ENCODE measurements at regions not wholly inside any gene's neighbourhood (a gene's known extent, or its start where the extent isn't known, plus 50 kb on each side); places are given as distances from the start of the nearest gene placed in this dataset.

- DNase-seq = no peak
- Histone ChIP-seq H3K27ac (no peak overlapping the region), H3K4me1 (peaks cover 0 to 10% (median 5%) of the 10 kb centered on the region in 4 donors), H3K27me3 (no peaks in the 10 kb centered on the region), H3K36me3 (no peaks in the 10 kb centered on the region), H3K9me3 (no peaks in the 10 kb centered on the region), H3K4me3 (no peak overlapping the region)
- no peak for TF ChIP-seq POLR2AphosphoS5 (IDR thresholded peaks at IDR 0.05)
- TF ChIP-seq, protein P1, sequence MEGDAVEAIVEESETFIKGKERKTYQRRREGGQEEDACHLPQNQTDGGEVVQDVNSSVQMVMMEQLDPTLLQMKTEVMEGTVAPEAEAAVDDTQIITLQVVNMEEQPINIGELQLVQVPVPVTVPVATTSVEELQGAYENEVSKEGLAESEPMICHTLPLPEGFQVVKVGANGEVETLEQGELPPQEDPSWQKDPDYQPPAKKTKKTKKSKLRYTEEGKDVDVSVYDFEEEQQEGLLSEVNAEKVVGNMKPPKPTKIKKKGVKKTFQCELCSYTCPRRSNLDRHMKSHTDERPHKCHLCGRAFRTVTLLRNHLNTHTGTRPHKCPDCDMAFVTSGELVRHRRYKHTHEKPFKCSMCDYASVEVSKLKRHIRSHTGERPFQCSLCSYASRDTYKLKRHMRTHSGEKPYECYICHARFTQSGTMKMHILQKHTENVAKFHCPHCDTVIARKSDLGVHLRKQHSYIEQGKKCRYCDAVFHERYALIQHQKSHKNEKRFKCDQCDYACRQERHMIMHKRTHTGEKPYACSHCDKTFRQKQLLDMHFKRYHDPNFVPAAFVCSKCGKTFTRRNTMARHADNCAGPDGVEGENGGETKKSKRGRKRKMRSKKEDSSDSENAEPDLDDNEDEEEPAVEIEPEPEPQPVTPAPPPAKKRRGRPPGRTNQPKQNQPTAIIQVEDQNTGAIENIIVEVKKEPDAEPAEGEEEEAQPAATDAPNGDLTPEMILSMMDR (IDR thresholded peaks at IDR 0.05) = no peak
- no peak for TF ChIP-seq EP300 (IDR thresholded peaks at IDR 0.05)
- TF ChIP-seq POLR2A (IDR thresholded peaks at IDR 0.05) = no peak
- 58 to 73% methylated on average over 7 of the region's 7 CpGs for WGBS, 2 donors
- intact Hi-C loops (cut with DNase I) = no loop called here
Measured at GRCh38 chr14:75361751-75362433, 65.9 kb upstream of the JDP2 start.

- 91 to 95% methylated on average over 5 of the region's 5 CpGs for WGBS, 2 donors
- H3K27me3 ChIP-seq = no peaks in the 10 kb centered on the region
- DNase-seq = no peak
- intact Hi-C loops (cut with DNase I) = no loop called here
- no peaks in the 10 kb centered on the region for H3K36me3 ChIP-seq
- no peaks in the 10 kb centered on the region for H3K9me3 ChIP-seq
- peaks cover 0 to 10% (median 5%) of the 10 kb centered on the region in 4 donors for H3K4me1 ChIP-seq
- no peak overlapping the region for H3K27ac ChIP-seq
- H3K4me3 ChIP-seq = no peak overlapping the region
- TF ChIP-seq EP300 (IDR thresholded peaks at IDR 0.05) = no peak
- TF ChIP-seq POLR2AphosphoS5 (IDR thresholded peaks at IDR 0.05) = no peak
- TF ChIP-seq, protein P1 (IDR thresholded peaks at IDR 0.05) = no peak
- TF ChIP-seq POLR2A (IDR thresholded peaks at IDR 0.05) = no peak
Measured at GRCh38 chr14:75363130-75363529, 64.7 kb upstream of the JDP2 start.

GRCh38 chr14:75363570-75364227, 64.1 kb upstream of the JDP2 start:
- intact Hi-C loops (cut with DNase I) = no loop called here
- H3K4me1 ChIP-seq = peaks cover 0 to 10% (median 5%) of the 10 kb centered on the region in 4 donors
- 80 to 81% methylated on average over 4 of the region's 4 CpGs for WGBS, 2 donors
- TF ChIP-seq POLR2AphosphoS5 (IDR thresholded peaks at IDR 0.05) = no peak
- TF ChIP-seq EP300 (IDR thresholded peaks at IDR 0.05) = no peak
- TF ChIP-seq, protein P1 (IDR thresholded peaks at IDR 0.05) = no peak
- no peak for TF ChIP-seq POLR2A (IDR thresholded peaks at IDR 0.05)
- H3K4me3 ChIP-seq = no peak overlapping the region
- no peaks in the 10 kb centered on the region for H3K9me3 ChIP-seq
- H3K27ac ChIP-seq = no peak overlapping the region
- DNase-seq = peak; percentile 77
- H3K36me3 ChIP-seq = no peaks in the 10 kb centered on the region
- H3K27me3 ChIP-seq = no peaks in the 10 kb centered on the region

- 87 to 90% methylated on average over 2 of the region's 2 CpGs for WGBS, 2 donors
- Histone ChIP-seq H3K4me1 (peaks cover 0 to 10% (median 5%) of the 10 kb centered on the region in 4 donors), H3K9me3 (no peaks in the 10 kb centered on the region), H3K4me3 (no peak overlapping the region), H3K27me3 (no peaks in the 10 kb centered on the region), H3K36me3 (no peaks in the 10 kb centered on the region), H3K27ac (no peak overlapping the region)
- no peak for DNase-seq
- TF ChIP-seq POLR2A (IDR thresholded peaks at IDR 0.05) (no peak), POLR2AphosphoS5 (IDR thresholded peaks at IDR 0.05) (no peak), EP300 (IDR thresholded peaks at IDR 0.05) (no peak)
- TF ChIP-seq, protein P1 (IDR thresholded peaks at IDR 0.05) = no peak
- intact Hi-C loops (cut with DNase I) = no loop called here
Measured at GRCh38 chr14:75365116-75365515, 62.7 kb upstream of the JDP2 start.
